ENCODE measurements at regions not wholly inside any gene's neighbourhood (a gene's known extent, or its start where the extent isn't known, plus 50 kb on each side); places are given as distances from the start of the nearest gene placed in this dataset.

DNA sequence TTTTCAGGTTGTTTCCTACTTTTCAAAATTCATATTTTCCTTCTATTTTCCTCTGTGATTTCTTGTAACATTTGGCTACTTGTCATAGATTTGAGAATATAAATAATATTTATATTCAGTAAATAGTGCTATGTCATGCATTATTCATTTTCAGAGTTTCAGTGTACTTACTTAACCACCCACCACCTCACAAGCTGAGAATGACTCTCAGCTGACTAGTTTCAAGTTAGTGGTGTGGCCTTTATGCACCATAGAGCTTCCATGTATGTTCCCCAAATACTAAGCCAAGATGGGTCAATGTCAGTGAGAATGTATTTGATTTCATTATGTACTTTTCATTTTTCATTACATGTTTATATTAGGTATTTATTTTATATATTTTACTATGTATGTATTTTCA is 56.9 kb upstream of the RGS1 start:
- TF ChIP-seq, protein P1, sequence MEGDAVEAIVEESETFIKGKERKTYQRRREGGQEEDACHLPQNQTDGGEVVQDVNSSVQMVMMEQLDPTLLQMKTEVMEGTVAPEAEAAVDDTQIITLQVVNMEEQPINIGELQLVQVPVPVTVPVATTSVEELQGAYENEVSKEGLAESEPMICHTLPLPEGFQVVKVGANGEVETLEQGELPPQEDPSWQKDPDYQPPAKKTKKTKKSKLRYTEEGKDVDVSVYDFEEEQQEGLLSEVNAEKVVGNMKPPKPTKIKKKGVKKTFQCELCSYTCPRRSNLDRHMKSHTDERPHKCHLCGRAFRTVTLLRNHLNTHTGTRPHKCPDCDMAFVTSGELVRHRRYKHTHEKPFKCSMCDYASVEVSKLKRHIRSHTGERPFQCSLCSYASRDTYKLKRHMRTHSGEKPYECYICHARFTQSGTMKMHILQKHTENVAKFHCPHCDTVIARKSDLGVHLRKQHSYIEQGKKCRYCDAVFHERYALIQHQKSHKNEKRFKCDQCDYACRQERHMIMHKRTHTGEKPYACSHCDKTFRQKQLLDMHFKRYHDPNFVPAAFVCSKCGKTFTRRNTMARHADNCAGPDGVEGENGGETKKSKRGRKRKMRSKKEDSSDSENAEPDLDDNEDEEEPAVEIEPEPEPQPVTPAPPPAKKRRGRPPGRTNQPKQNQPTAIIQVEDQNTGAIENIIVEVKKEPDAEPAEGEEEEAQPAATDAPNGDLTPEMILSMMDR (IDR thresholded peaks at IDR 0.05) = no peak
- TF ChIP-seq POLR2AphosphoS5 (IDR thresholded peaks at IDR 0.05) (no peak), POLR2A (IDR thresholded peaks at IDR 0.05) (no peak)
